Activated T-helper 2 cell treated with anti-CD3 and anti-CD28 coated beads, Interferon-gamma antibody, Interleukin-2, Interleukin-4, amounts not matched to agents 10 μg/mL and 5 μg/mL and 100 μg/mL, durations not matched to agents 14 hours and 24 hours and 36 hours (primary cell): ENCODE measurements at regions not wholly inside any gene's neighbourhood (a gene's known extent, or its start where the extent isn't known, plus 50 kb on each side); places are given as distances from the start of the nearest gene placed in this dataset.

ENCODE experiments used
- DNase-seq: peaks from one replicate; pipeline ENCODE4 v3.0.0; 2021; ENCODE audit warnings: low spot score
- H3K27ac Mint-ChIP-seq: one replicate; pipeline ENCODE4 v1.8.0; 2021; ENCODE audit warnings: mixed read lengths
- H3K27me3 Mint-ChIP-seq: one replicate; pipeline ENCODE4 v1.8.0; 2021; ENCODE audit warnings: low read depth, mixed read lengths
- H3K36me3 Mint-ChIP-seq: one replicate; pipeline ENCODE4 v1.8.0; 2021; ENCODE audit warnings: low read depth, mixed read lengths
- H3K4me1 Mint-ChIP-seq: one replicate; pipeline ENCODE4 v1.8.0; 2021; ENCODE audit warnings: low read depth, mixed read lengths
- H3K4me3 Mint-ChIP-seq: one replicate; pipeline ENCODE4 v1.8.0; 2021; ENCODE audit warnings: low read depth, mild to moderate bottlenecking, moderate library complexity, mixed read lengths
- H3K9me3 Mint-ChIP-seq: one replicate; pipeline ENCODE4 v1.8.0; 2021; ENCODE audit warnings: mixed read lengths
- intact Hi-C: fragments of 100-400 bp; cut with micrococcal nuclease; formaldehyde crosslinking; loops from one replicate; pipeline ENCODE4 v1.15.1; 2023

GRCh38 chr12:102562836-102563425 is 82.6 kb upstream of the IGF1 start:
- H3K4me1 Mint-ChIP-seq = no peaks in the 10 kb centered on the region
- H3K9me3 Mint-ChIP-seq = no peaks in the 10 kb centered on the region
- H3K4me3 Mint-ChIP-seq = no peak overlapping the region
- intact Hi-C loops = no loop called here
- no peaks in the 10 kb centered on the region for H3K27me3 Mint-ChIP-seq
- no peak for DNase-seq
- H3K36me3 Mint-ChIP-seq = no peaks in the 10 kb centered on the region
- H3K27ac Mint-ChIP-seq = no peak overlapping the region

- H3K4me3 Mint-ChIP-seq = no peak overlapping the region
- intact Hi-C loops = loop anchor here (10.0 kb wide), 1 partner anchor 456 kb away; no protein-coding TSS in a partner anchor
- H3K36me3 Mint-ChIP-seq = no peaks in the 10 kb centered on the region
Observed at GRCh38 chr12:102551186-102551585, 70.8 kb upstream of the IGF1 start.

DNA sequence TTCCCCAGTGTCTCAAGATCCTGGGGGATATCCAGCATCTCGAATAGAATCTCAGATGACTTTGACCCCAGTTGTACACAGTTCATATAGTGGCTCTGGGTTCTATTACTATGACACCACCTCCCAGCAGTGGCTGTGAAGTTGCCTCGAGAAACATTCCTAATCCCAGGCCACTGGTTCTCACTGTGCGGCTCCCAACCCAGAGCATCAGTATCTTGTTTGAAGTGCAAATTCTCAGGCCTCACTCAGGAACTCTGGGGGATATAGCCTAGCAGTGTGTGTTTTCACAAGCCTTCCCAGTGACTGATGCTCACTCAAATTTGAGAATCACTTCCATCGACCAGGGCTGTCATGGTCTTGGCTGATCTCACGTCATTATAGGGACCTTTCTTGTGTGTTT is 69.3 kb upstream of the IGF1 start:
- DNase-seq = no peak
- Mint-ChIP-seq H3K4me3 (no peak overlapping the region), H3K27ac (no peak overlapping the region), H3K9me3 (no peaks in the 10 kb centered on the region), H3K36me3 (no peaks in the 10 kb centered on the region), H3K27me3 (peaks cover 5% of the 10 kb centered on the region), H3K4me1 (peaks cover 2% of the 10 kb centered on the region)
- intact Hi-C loops = loop anchor here (10.0 kb wide), 1 partner anchor 455 kb away; no protein-coding TSS in a partner anchor

More at GRCh38 chr12:102551186-102551585, 70.8 kb upstream of the IGF1 start:
- no peaks in the 10 kb centered on the region for H3K9me3 Mint-ChIP-seq
- no peak overlapping the region for H3K27ac Mint-ChIP-seq
- H3K4me1 Mint-ChIP-seq = no peaks in the 10 kb centered on the region
- peaks cover 3% of the 10 kb centered on the region for H3K27me3 Mint-ChIP-seq
- DNase-seq = no peak

DNA sequence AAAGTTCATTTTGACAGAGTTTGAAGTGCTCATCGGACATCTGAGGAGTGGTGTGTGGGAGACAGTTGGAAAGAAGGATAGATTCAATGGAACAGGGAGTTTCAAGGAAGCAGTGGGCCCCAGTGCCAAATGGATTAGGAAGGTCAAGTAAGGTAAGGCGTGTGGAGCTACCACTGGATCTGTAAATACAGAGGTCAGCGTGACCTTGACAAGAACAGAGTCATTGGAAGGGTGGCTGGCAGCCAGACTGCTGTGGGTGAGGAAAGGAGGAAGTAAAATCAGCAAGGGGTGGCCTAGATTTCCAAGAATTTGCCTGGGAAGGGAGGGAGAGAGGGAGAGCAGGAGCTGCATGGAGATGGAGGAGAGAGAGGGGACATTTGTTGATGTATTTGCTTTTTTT is 68.2 kb upstream of the IGF1 start:
- Mint-ChIP-seq H3K9me3 (no peaks in the 10 kb centered on the region), H3K27me3 (peaks cover 3% of the 10 kb centered on the region), H3K4me3 (no peak overlapping the region), H3K36me3 (no peaks in the 10 kb centered on the region), H3K27ac (no peak overlapping the region), H3K4me1 (peaks cover 7% of the 10 kb centered on the region)
- intact Hi-C loops = no loop called here
- no peak for DNase-seq

DNA sequence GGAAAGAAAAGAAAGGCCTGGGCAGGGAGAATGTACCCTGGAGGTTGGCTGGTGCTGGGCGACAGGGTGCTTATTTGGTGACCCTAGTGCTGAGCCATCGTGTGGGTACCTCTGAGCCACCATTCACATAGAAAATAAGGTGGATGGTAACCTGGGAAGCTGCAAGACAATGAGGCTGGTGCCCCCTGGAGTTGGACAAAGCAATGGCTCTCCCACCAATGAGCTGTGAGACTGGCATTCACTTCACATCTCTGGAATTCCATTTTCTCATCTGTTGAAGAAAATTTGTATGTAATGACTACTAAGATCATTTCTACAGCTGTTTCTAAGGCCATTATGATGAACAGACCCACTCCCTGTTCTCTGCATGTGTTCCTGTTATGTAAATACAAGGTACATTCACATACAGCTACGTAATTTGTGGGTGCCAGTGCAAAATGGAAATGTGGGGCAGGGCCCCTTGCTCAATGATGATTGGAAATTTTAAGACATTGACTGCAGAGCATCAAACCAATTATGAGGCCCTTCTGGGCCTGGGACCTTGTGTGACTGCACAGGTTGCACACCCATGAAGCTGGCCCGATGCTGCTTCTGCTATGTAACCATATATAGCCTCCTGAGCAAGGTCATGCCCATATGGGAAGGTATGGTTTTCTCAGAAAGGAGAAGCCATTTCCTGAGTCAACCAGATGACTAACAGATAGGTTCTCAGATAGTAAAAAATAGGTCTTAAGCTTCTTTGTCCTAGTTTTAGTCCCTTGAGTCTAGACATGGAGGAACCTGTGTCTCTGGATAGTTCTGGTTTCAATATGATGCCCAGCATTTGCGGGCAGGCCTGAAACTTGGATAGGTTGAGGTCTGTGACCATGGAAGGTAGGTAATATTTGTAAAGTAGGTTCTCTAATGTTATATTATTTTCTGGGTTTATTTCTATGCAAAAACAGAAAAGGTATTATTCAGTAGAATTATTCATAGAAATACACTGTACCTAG is 63.4 kb upstream of the IGF1 start:
- H3K36me3 Mint-ChIP-seq = no peaks in the 10 kb centered on the region
- peaks cover 7% of the 10 kb centered on the region for H3K4me1 Mint-ChIP-seq
- no peak overlapping the region for H3K4me3 Mint-ChIP-seq
- intact Hi-C loops = no loop called here
- H3K27ac Mint-ChIP-seq = no peak overlapping the region
- no peaks in the 10 kb centered on the region for H3K9me3 Mint-ChIP-seq
- H3K27me3 Mint-ChIP-seq = peaks cover 11% of the 10 kb centered on the region
- DNase-seq = no peak

DNA sequence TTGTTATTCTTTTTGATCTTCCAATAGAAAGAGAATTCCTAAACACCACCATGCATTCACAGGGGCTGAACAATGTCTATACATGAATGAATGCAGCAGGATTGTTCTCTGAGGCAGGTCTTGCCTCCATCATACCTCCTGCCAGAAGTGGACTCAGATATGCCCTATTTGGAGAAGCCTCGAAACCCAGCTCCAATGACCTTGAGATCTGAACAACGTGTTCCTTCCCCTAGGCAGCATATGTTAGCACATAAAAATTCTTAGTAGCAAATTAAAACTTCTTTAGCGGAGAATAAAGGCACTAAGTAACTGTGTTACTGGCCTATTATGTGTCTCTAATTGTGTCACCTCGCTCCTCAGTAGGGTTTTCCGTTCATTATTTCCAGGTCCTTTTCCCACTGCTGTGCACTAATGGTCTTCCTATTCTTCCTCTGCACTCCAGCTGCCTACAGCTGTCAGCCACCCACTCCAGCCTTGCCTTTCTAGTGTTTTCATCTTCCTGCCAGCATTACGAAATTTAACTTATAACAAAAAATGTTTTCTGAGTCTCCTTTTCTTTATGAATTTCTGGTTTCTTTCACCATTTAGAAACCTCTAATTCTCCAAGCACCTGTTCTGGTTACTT is 62.6 kb upstream of the IGF1 start:
- Mint-ChIP-seq H3K4me1 (peaks cover 7% of the 10 kb centered on the region), H3K4me3 (no peak overlapping the region), H3K27ac (no peak overlapping the region), H3K36me3 (no peaks in the 10 kb centered on the region), H3K9me3 (no peaks in the 10 kb centered on the region), H3K27me3 (peaks cover 13% of the 10 kb centered on the region)
- intact Hi-C loops = no loop called here
- DNase-seq = no peak

GRCh38 chr12:102540815-102541385 is 60.5 kb upstream of the IGF1 start:
- Mint-ChIP-seq H3K27ac (no peak overlapping the region), H3K4me1 (peaks cover 7% of the 10 kb centered on the region), H3K4me3 (no peak overlapping the region), H3K27me3 (peaks cover 10% of the 10 kb centered on the region), H3K36me3 (no peaks in the 10 kb centered on the region), H3K9me3 (no peaks in the 10 kb centered on the region)
- no peak for DNase-seq
- intact Hi-C loops = no loop called here

GRCh38 chr12:102539651-102540553 is 59.5 kb upstream of the IGF1 start:
- peaks cover 10% of the 10 kb centered on the region for H3K27me3 Mint-ChIP-seq
- H3K36me3 Mint-ChIP-seq = no peaks in the 10 kb centered on the region
- H3K27ac Mint-ChIP-seq = no peak overlapping the region
- DNase-seq = no peak
- intact Hi-C loops = no loop called here
- H3K9me3 Mint-ChIP-seq = no peaks in the 10 kb centered on the region
- H3K4me3 Mint-ChIP-seq = no peak overlapping the region
- peaks cover 7% of the 10 kb centered on the region for H3K4me1 Mint-ChIP-seq

GRCh38 chr12:102535306-102535705 is 54.9 kb upstream of the IGF1 start:
- no peaks in the 10 kb centered on the region for H3K4me1 Mint-ChIP-seq
- DNase-seq = no peak
- peaks cover 12% of the 10 kb centered on the region for H3K27me3 Mint-ChIP-seq
- no peak overlapping the region for H3K4me3 Mint-ChIP-seq
- no peaks in the 10 kb centered on the region for H3K9me3 Mint-ChIP-seq
- intact Hi-C loops = no loop called here
- no peaks in the 10 kb centered on the region for H3K36me3 Mint-ChIP-seq
- no peak overlapping the region for H3K27ac Mint-ChIP-seq

DNA sequence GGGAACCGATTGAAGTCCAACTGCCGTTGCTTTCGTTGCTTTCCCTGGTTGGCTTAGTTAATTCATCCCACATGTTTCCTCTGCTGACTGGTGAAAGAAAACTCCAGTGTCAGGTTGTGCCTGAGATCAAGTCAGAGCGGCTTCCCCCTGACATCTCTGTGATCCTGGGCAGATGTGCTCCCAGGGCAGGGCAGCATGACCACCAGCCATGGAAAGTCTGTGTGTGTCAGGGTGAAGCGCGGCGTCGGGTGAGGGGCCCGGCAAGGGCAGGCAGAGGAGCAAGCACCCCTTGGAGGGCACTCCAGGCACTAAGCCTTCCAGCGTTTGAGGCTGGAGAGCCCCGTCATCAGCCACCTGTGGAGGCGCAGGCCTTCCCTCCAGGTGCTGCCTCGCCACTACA is 54.5 kb upstream of the IGF1 start:
- Mint-ChIP-seq H3K4me1 (no peaks in the 10 kb centered on the region), H3K9me3 (no peaks in the 10 kb centered on the region), H3K4me3 (no peak overlapping the region), H3K36me3 (no peaks in the 10 kb centered on the region), H3K27me3 (peaks cover 11% of the 10 kb centered on the region), H3K27ac (no peak overlapping the region)
- DNase-seq = no peak
- intact Hi-C loops = no loop called here

- no peaks in the 10 kb centered on the region for H3K4me1 Mint-ChIP-seq
- H3K9me3 Mint-ChIP-seq = no peaks in the 10 kb centered on the region
- H3K27ac Mint-ChIP-seq = no peak overlapping the region
- intact Hi-C loops = no loop called here
- H3K27me3 Mint-ChIP-seq = peaks cover 6% of the 10 kb centered on the region
- no peak overlapping the region for H3K4me3 Mint-ChIP-seq
- DNase-seq = no peak
- no peaks in the 10 kb centered on the region for H3K36me3 Mint-ChIP-seq
Observed at GRCh38 chr12:102533483-102534215, 53.3 kb upstream of the IGF1 start.
